AG08396 (cell line): ENCODE measurements at regions not wholly inside any gene's neighbourhood (a gene's known extent, or its start where the extent isn't known, plus 50 kb on each side); places are given as distances from the start of the nearest gene placed in this dataset.
"Not testable (repeated sequence)": the region's sequence is repeated elsewhere in the genome, so short reads cannot be mapped to it uniquely, and the experiment has no call there.

ENCODE experiments used
- DNase-seq: peaks from one replicate; pipeline ENCODE4 v3.0.0; 2012; ENCODE audit warnings: low spot score, mixed read lengths

GRCh38 chr4:107468812-107469211 lies 251.2 kb downstream of the PAPSS1 start:
- no peak for DNase-seq

- no peak for DNase-seq
Measured at GRCh38 chr4:107468156-107468555, 251.9 kb downstream of the PAPSS1 start.

GRCh38 chr4:107467461-107467860 lies 252.6 kb downstream of the PAPSS1 start:
- DNase-seq: no peak

- no peak for DNase-seq
Measured at GRCh38 chr4:107458194-107458593, 261.8 kb downstream of the PAPSS1 start.

- no peak for DNase-seq
Measured at GRCh38 chr4:107453987-107454386, 266.0 kb downstream of the PAPSS1 start.

- DNase-seq: no peak
Measured at GRCh38 chr4:107452717-107453630, 267.1 kb downstream of the PAPSS1 start.

GRCh38 chr4:107449611-107450369 lies 270.2 kb downstream of the PAPSS1 start:
- no peak for DNase-seq

- DNase-seq: no peak
Measured at GRCh38 chr4:107442538-107443111, 277.4 kb downstream of the PAPSS1 start.

- DNase-seq: no peak
Measured at GRCh38 chr4:107439401-107439800, 280.6 kb downstream of the PAPSS1 start.

GRCh38 chr4:107436471-107436870 lies 283.6 kb downstream of the PAPSS1 start:
- DNase-seq: not testable (repeated sequence)

GRCh38 chr4:107432451-107432850 lies 287.6 kb downstream of the PAPSS1 start:
- no peak for DNase-seq

GRCh38 chr4:107423677-107424405 lies 296.2 kb downstream of the PAPSS1 start:
- no peak for DNase-seq

GRCh38 chr4:107419536-107419935 lies 300.5 kb downstream of the PAPSS1 start:
- not testable (repeated sequence) for DNase-seq

- no peak for DNase-seq
Measured at GRCh38 chr4:107419052-107419451, 301.0 kb downstream of the PAPSS1 start.

GRCh38 chr4:107415490-107415889 lies 304.5 kb downstream of the PAPSS1 start:
- DNase-seq: not testable (repeated sequence)

GRCh38 chr4:107409872-107410271 lies 310.2 kb downstream of the PAPSS1 start:
- not testable (repeated sequence) for DNase-seq

- DNase-seq: no peak
Measured at GRCh38 chr4:107408968-107409367, 311.1 kb downstream of the PAPSS1 start.

- DNase-seq: no peak
Measured at GRCh38 chr4:107404591-107405300, 315.3 kb downstream of the PAPSS1 start.

GRCh38 chr4:107402291-107402690 lies 317.7 kb downstream of the PAPSS1 start:
- no peak for DNase-seq

- DNase-seq: peak; percentile 7
Measured at GRCh38 chr4:107392951-107393350, 327.1 kb downstream of the PAPSS1 start.

GRCh38 chr4:107392380-107392779 lies 327.7 kb downstream of the PAPSS1 start:
- DNase-seq: no peak
